Esophagus muscularis mucosa (tissue), 3 donors: ENCODE measurements at regions not wholly inside any gene's neighbourhood (a gene's known extent, or its start where the extent isn't known, plus 50 kb on each side); places are given as distances from the start of the nearest gene placed in this dataset.

Experiments
- EP300 ChIP-seq: sonication (generic); formaldehyde crosslinking; IDR thresholded peaks from one replicate; pipeline ENCODE4 v1.6.1; 2017; ENCODE audit warnings: antibody characterized with exemption
- TF ChIP-seq, protein P1 (sequence below), 3 experiments: fragments of 200-600 bp in 2 of 3; fragments of 450-650 bp in 1 of 3; sonication (generic) in 2 of 3; IDR thresholded peaks; one replicate each; pipeline ENCODE4 v1.5.1; 2017 to 2019; ENCODE audit warnings: antibody characterized with exemption in 3 of 3, mild to moderate bottlenecking in 2 of 3, moderate library complexity in 1 of 3

DNA sequence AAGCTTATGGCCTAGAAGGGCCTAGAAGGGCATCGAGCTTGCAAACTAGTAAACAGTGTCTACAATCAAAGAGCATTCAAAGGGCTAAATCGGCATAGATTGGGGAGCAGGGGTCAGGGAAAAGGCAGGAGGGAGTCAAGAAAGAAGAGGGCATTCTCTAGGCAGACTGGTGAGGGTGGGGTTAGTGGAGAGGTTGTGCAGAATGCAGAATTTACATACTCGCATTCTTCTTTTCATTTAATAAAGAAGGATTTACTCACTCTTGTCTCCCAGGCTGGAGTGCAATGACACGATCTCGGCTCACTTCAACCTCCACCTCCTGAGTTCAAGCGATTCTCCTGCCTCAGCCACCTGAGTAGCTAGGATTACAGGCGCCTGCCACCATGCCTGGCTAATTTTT lies 110.7 kb downstream of the TRIM43 start:
- TF ChIP-seq, protein P1, sequence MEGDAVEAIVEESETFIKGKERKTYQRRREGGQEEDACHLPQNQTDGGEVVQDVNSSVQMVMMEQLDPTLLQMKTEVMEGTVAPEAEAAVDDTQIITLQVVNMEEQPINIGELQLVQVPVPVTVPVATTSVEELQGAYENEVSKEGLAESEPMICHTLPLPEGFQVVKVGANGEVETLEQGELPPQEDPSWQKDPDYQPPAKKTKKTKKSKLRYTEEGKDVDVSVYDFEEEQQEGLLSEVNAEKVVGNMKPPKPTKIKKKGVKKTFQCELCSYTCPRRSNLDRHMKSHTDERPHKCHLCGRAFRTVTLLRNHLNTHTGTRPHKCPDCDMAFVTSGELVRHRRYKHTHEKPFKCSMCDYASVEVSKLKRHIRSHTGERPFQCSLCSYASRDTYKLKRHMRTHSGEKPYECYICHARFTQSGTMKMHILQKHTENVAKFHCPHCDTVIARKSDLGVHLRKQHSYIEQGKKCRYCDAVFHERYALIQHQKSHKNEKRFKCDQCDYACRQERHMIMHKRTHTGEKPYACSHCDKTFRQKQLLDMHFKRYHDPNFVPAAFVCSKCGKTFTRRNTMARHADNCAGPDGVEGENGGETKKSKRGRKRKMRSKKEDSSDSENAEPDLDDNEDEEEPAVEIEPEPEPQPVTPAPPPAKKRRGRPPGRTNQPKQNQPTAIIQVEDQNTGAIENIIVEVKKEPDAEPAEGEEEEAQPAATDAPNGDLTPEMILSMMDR (IDR thresholded peaks at IDR 0.05) = no peak
- no peak for TF ChIP-seq EP300
